RWPE2 (cell line): ENCODE measurements at regions not wholly inside any gene's neighbourhood (a gene's known extent, or its start where the extent isn't known, plus 50 kb on each side); places are given as distances from the start of the nearest gene placed in this dataset.
"Not testable (repeated sequence)": the region's sequence is repeated elsewhere in the genome, so short reads cannot be mapped to it uniquely, and the experiment has no call there.

Source experiments
- ATAC-seq: fragments of 200-7000 bp; cut with Tn5 transposase; 3 replicates; pipeline ENCODE4 v1.9.1; 2021; ENCODE audit warnings: low read depth
- DNase-seq: peaks from one replicate; pipeline ENCODE4 v3.0.0-alpha.2; 2020; ENCODE audit warnings: low spot score
- H3K27ac ChIP-seq: fragments of 450-650 bp; 2 replicates; pipeline ENCODE4 v1.5.1; 2017; ENCODE audit warnings: mild to moderate bottlenecking; ENCODE audit not compliant: poor library complexity, severe bottlenecking
- H3K27me3 ChIP-seq: fragments of 250-450 bp; sonication (Bioruptor Pico); 2 replicates; pipeline ENCODE4 v1.5.1; 2021; ENCODE audit warnings: mild to moderate bottlenecking, moderate library complexity; ENCODE audit not compliant: insufficient read depth, poor library complexity, severe bottlenecking
- H3K36me3 ChIP-seq: fragments of 250-450 bp; sonication (Bioruptor Pico); 2 replicates; pipeline ENCODE4 v1.5.1; 2020; ENCODE audit warnings: low read depth, mild to moderate bottlenecking, moderate library complexity
- H3K4me1 ChIP-seq: fragments of 250-450 bp; sonication (Bioruptor Pico); 2 replicates; pipeline ENCODE4 v1.5.1; 2021; ENCODE audit warnings: mild to moderate bottlenecking, moderate library complexity; ENCODE audit not compliant: insufficient read depth, poor library complexity, severe bottlenecking
- H3K4me3 ChIP-seq: fragments of 250-450 bp; sonication (Bioruptor Pico); 2 replicates; pipeline ENCODE4 v1.5.1; 2021; ENCODE audit warnings: mild to moderate bottlenecking, moderate library complexity; ENCODE audit not compliant: severe bottlenecking
- H3K9me3 ChIP-seq: fragments of 250-450 bp; sonication (Bioruptor Pico); 2 replicates; pipeline ENCODE4 v1.5.1; 2021; ENCODE audit warnings: mild to moderate bottlenecking, moderate library complexity; ENCODE audit not compliant: severe bottlenecking
- TF ChIP-seq, protein P1 (sequence below): fragments of 450-650 bp; IDR thresholded peaks from one replicate; pipeline ENCODE4 v1.5.1; 2017; ENCODE audit warnings: mild to moderate bottlenecking, moderate library complexity; ENCODE audit not compliant: poor library complexity, severe bottlenecking

GRCh38 chr14:86331341-86331740 is 801.4 kb downstream of the FLRT2 start:
- ATAC-seq (no peak), DNase-seq (no peak)
- Histone ChIP-seq H3K27me3 (peaks cover 7% of the 10 kb centered on the region), H3K4me1 (no peaks in the 10 kb centered on the region), H3K27ac (no peak overlapping the region), H3K36me3 (no peaks in the 10 kb centered on the region), H3K4me3 (no peak overlapping the region), H3K9me3 (no peaks in the 10 kb centered on the region)
- TF ChIP-seq, protein P1, sequence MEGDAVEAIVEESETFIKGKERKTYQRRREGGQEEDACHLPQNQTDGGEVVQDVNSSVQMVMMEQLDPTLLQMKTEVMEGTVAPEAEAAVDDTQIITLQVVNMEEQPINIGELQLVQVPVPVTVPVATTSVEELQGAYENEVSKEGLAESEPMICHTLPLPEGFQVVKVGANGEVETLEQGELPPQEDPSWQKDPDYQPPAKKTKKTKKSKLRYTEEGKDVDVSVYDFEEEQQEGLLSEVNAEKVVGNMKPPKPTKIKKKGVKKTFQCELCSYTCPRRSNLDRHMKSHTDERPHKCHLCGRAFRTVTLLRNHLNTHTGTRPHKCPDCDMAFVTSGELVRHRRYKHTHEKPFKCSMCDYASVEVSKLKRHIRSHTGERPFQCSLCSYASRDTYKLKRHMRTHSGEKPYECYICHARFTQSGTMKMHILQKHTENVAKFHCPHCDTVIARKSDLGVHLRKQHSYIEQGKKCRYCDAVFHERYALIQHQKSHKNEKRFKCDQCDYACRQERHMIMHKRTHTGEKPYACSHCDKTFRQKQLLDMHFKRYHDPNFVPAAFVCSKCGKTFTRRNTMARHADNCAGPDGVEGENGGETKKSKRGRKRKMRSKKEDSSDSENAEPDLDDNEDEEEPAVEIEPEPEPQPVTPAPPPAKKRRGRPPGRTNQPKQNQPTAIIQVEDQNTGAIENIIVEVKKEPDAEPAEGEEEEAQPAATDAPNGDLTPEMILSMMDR = no peak

GRCh38 chr14:86321151-86321550 is 791.2 kb downstream of the FLRT2 start:
- DNase-seq (no peak), ATAC-seq (no peak)
- TF ChIP-seq, protein P1 = no peak
- Histone ChIP-seq H3K9me3 (peaks cover 2% of the 10 kb centered on the region), H3K4me1 (no peaks in the 10 kb centered on the region), H3K4me3 (no peak overlapping the region), H3K36me3 (no peaks in the 10 kb centered on the region), H3K27me3 (no peaks in the 10 kb centered on the region), H3K27ac (no peak overlapping the region)

GRCh38 chr14:86312154-86312665 is 782.3 kb downstream of the FLRT2 start:
- H3K27me3 ChIP-seq, H3K9me3 ChIP-seq, ATAC-seq, H3K4me1 ChIP-seq, H3K27ac ChIP-seq, H3K36me3 ChIP-seq, H3K4me3 ChIP-seq, DNase-seq: not testable (repeated sequence)

DNA sequence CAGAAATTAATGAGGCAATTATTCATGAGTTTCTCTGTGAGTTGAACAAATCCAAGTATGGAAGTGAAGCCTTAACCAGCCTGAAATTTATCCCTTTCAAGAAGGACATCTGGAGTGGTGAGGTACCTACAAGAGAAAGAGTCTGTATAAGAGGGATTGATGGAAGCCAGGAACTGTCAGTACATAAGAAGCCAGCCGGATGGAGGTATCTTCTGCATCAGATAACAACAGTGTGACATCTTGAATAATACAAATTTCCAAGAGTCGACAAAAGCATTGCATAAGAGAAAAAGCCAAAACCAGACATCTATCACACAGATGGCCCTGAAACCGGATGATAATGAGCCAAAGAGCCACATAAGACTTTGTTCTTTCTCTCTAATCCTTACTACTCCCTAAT is 781.2 kb downstream of the FLRT2 start:
- DNase-seq = no peak
- Histone ChIP-seq H3K4me1 (no peaks in the 10 kb centered on the region), H3K27me3 (no peaks in the 10 kb centered on the region), H3K4me3 (no peak overlapping the region), H3K36me3 (no peaks in the 10 kb centered on the region), H3K9me3 (no peaks in the 10 kb centered on the region), H3K27ac (no peak overlapping the region)
- TF ChIP-seq, protein P1 = no peak
- no peak for ATAC-seq

DNA sequence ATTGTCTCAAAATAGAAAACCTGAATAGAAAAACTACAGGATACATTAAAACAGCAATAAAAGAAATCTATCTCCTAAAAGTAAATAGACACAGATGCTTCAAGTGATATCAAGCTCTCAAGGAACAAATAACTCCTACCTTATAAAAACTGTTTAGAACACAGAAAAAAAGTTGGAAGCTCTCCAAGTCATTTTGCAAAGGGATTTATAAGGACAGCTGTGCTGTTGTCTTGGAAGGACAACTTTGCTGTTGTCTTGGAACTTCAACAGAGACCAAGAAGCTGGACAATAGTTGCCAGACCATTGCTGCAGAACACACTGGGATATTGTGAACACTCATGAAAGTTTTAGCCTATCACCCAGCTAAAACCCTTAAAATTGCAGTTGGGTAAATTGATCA is 780.7 kb downstream of the FLRT2 start:
- TF ChIP-seq, protein P1 = no peak
- ATAC-seq = no peak
- Histone ChIP-seq H3K4me3 (no peak overlapping the region), H3K27me3 (no peaks in the 10 kb centered on the region), H3K9me3 (no peaks in the 10 kb centered on the region), H3K27ac (no peak overlapping the region), H3K36me3 (no peaks in the 10 kb centered on the region), H3K4me1 (no peaks in the 10 kb centered on the region)
- no peak for DNase-seq
